ENCODE measurements at regions not wholly inside any gene's neighbourhood (a gene's known extent, or its start where the extent isn't known, plus 50 kb on each side); places are given as distances from the start of the nearest gene placed in this dataset.

- no peak for TF ChIP-seq POLR2AphosphoS5 (IDR thresholded peaks at IDR 0.05)
- TF ChIP-seq, protein P1, sequence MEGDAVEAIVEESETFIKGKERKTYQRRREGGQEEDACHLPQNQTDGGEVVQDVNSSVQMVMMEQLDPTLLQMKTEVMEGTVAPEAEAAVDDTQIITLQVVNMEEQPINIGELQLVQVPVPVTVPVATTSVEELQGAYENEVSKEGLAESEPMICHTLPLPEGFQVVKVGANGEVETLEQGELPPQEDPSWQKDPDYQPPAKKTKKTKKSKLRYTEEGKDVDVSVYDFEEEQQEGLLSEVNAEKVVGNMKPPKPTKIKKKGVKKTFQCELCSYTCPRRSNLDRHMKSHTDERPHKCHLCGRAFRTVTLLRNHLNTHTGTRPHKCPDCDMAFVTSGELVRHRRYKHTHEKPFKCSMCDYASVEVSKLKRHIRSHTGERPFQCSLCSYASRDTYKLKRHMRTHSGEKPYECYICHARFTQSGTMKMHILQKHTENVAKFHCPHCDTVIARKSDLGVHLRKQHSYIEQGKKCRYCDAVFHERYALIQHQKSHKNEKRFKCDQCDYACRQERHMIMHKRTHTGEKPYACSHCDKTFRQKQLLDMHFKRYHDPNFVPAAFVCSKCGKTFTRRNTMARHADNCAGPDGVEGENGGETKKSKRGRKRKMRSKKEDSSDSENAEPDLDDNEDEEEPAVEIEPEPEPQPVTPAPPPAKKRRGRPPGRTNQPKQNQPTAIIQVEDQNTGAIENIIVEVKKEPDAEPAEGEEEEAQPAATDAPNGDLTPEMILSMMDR (IDR thresholded peaks at IDR 0.05), result no peak
Observed at GRCh38 chr21:28181730-28182129, 810.9 kb downstream of the LTN1 start.
